GM23338 (cell line): ENCODE measurements at regions not wholly inside any gene's neighbourhood (a gene's known extent, or its start where the extent isn't known, plus 50 kb on each side); places are given as distances from the start of the nearest gene placed in this dataset.

Source experiments
- ATAC-seq: fragments of 200-7000 bp; cut with Tn5 transposase; 3 replicates; pipeline ENCODE4 v1.9.1; 2020
- DNase-seq: peaks from one replicate; pipeline ENCODE4 v3.0.0-alpha.2; 2015; ENCODE audit warnings: low spot score
- H2AFZ ChIP-seq: fragments of 200-600 bp; sonication (generic); 2 replicates; pipeline ENCODE4 v1.8.0; 2016; ENCODE audit warnings: antibody characterized with exemption, mild to moderate bottlenecking, moderate library complexity
- H3F3A ChIP-seq: fragments of 200-600 bp; sonication (generic); replicated peaks from 2 replicates; pipeline ENCODE4 v1.8.0; 2017; ENCODE audit warnings: antibody characterized with exemption, mixed run types, low read depth
- H3K27ac ChIP-seq: fragments of 200-600 bp; sonication (generic); 2 replicates; pipeline ENCODE4 v1.6.1; 2016; ENCODE audit warnings: low read depth
- H3K27me3 ChIP-seq: fragments of 200-600 bp; sonication (generic); 2 replicates; pipeline ENCODE4 v1.8.0; 2016; ENCODE audit warnings: mild to moderate bottlenecking, mixed run types, moderate library complexity; ENCODE audit not compliant: insufficient read depth
- H3K36me3 ChIP-seq: fragments of 200-600 bp; sonication (generic); 2 replicates; pipeline ENCODE4 v1.8.0; 2016; ENCODE audit warnings: mild to moderate bottlenecking; ENCODE audit not compliant: insufficient read depth
- H3K4me1 ChIP-seq: fragments of 200-600 bp; sonication (generic); 2 replicates; pipeline ENCODE4 v1.8.0; 2016; ENCODE audit warnings: mild to moderate bottlenecking, moderate library complexity; ENCODE audit not compliant: insufficient read depth
- H3K4me2 ChIP-seq: fragments of 200-600 bp; sonication (generic); 2 replicates; pipeline ENCODE4 v1.7.1; 2017; ENCODE audit warnings: mixed run types
- H3K4me3 ChIP-seq: fragments of 200-600 bp; sonication (generic); 2 replicates; pipeline ENCODE4 v1.6.1; 2016; ENCODE audit warnings: mixed run types
- H3K79me2 ChIP-seq: fragments of 200-600 bp; sonication (generic); replicated peaks from 2 replicates; pipeline ENCODE4 v1.8.0; 2017; ENCODE audit warnings: mild to moderate bottlenecking; ENCODE audit not compliant: insufficient read depth
- H3K9me2 ChIP-seq: fragments of 200-600 bp; sonication (generic); 2 replicates; pipeline ENCODE4 v1.8.0; 2017; ENCODE audit not compliant: insufficient read depth
- H4K20me1 ChIP-seq: fragments of 200-600 bp; sonication (generic); replicated peaks from 2 replicates; pipeline ENCODE4 v1.8.0; 2017; ENCODE audit warnings: mild to moderate bottlenecking; ENCODE audit not compliant: insufficient read depth
- H3K27ac Mint-ChIP-seq: 2 replicates; pipeline ENCODE4 v1.8.0; 2020; ENCODE audit warnings: inconsistent platforms, mild to moderate bottlenecking, moderate library complexity, mixed read lengths
- H3K27me3 Mint-ChIP-seq: 3 replicates; pipeline ENCODE4 v1.8.0; 2022; ENCODE audit warnings: low read depth, mild to moderate bottlenecking, moderate library complexity, mixed read lengths, inconsistent platforms; ENCODE audit not compliant: insufficient read depth, poor library complexity
- H3K36me3 Mint-ChIP-seq: 3 replicates; pipeline ENCODE4 v1.8.0; 2021; ENCODE audit warnings: low read depth, mild to moderate bottlenecking, inconsistent platforms, moderate library complexity, mixed read lengths
- H3K4me1 Mint-ChIP-seq: 3 replicates; pipeline ENCODE4 v1.8.0; 2020; ENCODE audit warnings: mild to moderate bottlenecking, inconsistent platforms, mixed read lengths
- H3K4me3 Mint-ChIP-seq: 3 replicates; pipeline ENCODE4 v1.8.0; 2021; ENCODE audit warnings: moderate library complexity, mild to moderate bottlenecking, inconsistent platforms, mixed read lengths
- H3K9me3 Mint-ChIP-seq: 3 replicates; pipeline ENCODE4 v1.8.0; 2020; ENCODE audit warnings: moderate library complexity, mild to moderate bottlenecking, inconsistent platforms, mixed read lengths
- CREB1 ChIP-seq: fragments of 250-450 bp; sonication (Bioruptor Pico); IDR thresholded peaks from 2 replicates; pipeline ENCODE4 v1.5.0; 2020; ENCODE audit warnings: low read depth, mild to moderate bottlenecking, moderate library complexity
- CTCF ChIP-seq, 2 experiments: fragments of 200-600 bp in 1 of 2; sonication (generic) in 1 of 2; conservative IDR thresholded peaks; 2 replicates each; pipeline versions ENCODE4 v1.5.1 to v1.6.1; 2016 to 2017; ENCODE audit warnings: antibody characterized with exemption in 2 of 2, low read depth in 2 of 2, mild to moderate bottlenecking in 2 of 2, moderate library complexity in 1 of 2
- EZH2 ChIP-seq: fragments of 200-600 bp; sonication (generic); IDR thresholded peaks from one replicate; pipeline ENCODE4 v1.8.0; 2017; ENCODE audit warnings: antibody characterized with exemption, mild to moderate bottlenecking, low read depth; ENCODE audit not compliant: unreplicated experiment
- EZH2phosphoT487 ChIP-seq: fragments of 200-600 bp; sonication (generic); IDR thresholded peaks from one replicate; pipeline ENCODE4 v1.8.1; 2018; ENCODE audit warnings: antibody characterized with exemption; ENCODE audit not compliant: unreplicated experiment
- JUNB ChIP-seq: IDR thresholded peaks from one replicate; pipeline ENCODE4 v1.6.1; 2016; ENCODE audit warnings: antibody characterized with exemption; ENCODE audit not compliant: unreplicated experiment
- NANOG ChIP-seq: IDR thresholded peaks from 2 replicates; pipeline ENCODE4 v1.6.1; 2016; ENCODE audit warnings: antibody characterized with exemption, borderline replicate concordance
- POLR2AphosphoS5 ChIP-seq: IDR thresholded peaks from 2 replicates; pipeline ENCODE4 v1.6.1; 2016; ENCODE audit warnings: antibody characterized with exemption, low read depth
- REST ChIP-seq: IDR thresholded peaks from one replicate; pipeline ENCODE4 v1.6.1; 2018; ENCODE audit warnings: antibody characterized with exemption; ENCODE audit not compliant: unreplicated experiment
- STAT1 ChIP-seq: IDR thresholded peaks from one replicate; pipeline ENCODE4 v1.6.1; 2016; ENCODE audit warnings: antibody characterized with exemption; ENCODE audit not compliant: unreplicated experiment
- ZNF114 ChIP-seq: fragments of 250-450 bp; sonication (Bioruptor Pico); IDR thresholded peaks from 2 replicates; pipeline ENCODE4 v1.5.0; 2020; ENCODE audit warnings: mild to moderate bottlenecking, moderate library complexity
- ZNF331 ChIP-seq: fragments of 250-450 bp; sonication (Bioruptor Pico); IDR thresholded peaks from 2 replicates; pipeline ENCODE4 v1.5.0; 2020; ENCODE audit warnings: low read depth, mild to moderate bottlenecking, moderate library complexity
- TF ChIP-seq, protein P1 (sequence below): fragments of 250-450 bp; sonication (Bioruptor Pico); IDR thresholded peaks from 2 replicates; pipeline ENCODE4 v1.5.0; 2020; ENCODE audit warnings: mild to moderate bottlenecking, moderate library complexity
- TF ChIP-seq, protein P2 (sequence below): IDR thresholded peaks from 2 replicates; pipeline ENCODE4 v1.6.1; 2016; ENCODE audit warnings: antibody characterized with exemption

DNA sequence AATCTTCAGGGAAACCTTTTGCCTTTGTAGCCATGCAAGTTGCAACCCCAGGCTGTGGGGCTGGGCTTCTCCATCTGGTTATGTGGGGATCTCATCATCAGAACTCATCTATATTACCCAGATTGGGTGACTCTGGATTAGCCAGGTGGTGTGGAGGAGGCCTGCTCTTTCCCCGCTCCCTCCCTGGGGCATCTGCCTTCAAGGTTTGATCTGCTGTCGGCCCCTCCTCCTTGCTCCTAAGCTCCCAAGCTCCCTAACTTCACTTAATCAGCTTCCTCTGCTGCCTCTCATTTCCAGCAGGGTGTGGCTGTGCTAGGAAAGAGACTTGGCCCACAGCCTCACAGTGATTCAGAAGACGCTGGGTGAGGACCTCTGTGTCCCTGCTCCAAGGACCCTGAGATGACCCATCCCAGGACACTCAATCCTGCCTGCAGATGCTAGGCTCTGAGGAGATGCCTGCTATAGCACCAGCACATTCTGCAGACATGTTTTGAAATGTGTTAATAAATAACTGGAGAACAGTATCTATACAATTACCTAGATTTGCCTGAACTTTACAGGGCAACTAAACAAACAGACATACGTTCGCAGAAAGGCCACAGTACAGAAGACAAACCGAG is 392.1 kb upstream of the PODXL start:
- Mint-ChIP-seq H3K36me3 (no peaks in the 10 kb centered on the region), H3K27me3 (peaks cover 23% of the 10 kb centered on the region), H3K9me3 (no peaks in the 10 kb centered on the region; the same call in 2 of the 3 replicates), H3K27ac (no peak overlapping the region), H3K4me3 (no peak overlapping the region), H3K4me1 (no peaks in the 10 kb centered on the region)
- Histone ChIP-seq H3K4me2 (no peak overlapping the region), H3K27ac (no peak overlapping the region), H3F3A (no peaks in the 10 kb centered on the region), H2AFZ (no peak overlapping the region), H3K4me1 (no peaks in the 10 kb centered on the region), H3K4me3 (no peak overlapping the region), H3K27me3 (peaks cover 11% of the 10 kb centered on the region), H3K9me2 (no peaks in the 10 kb centered on the region), H3K36me3 (no peaks in the 10 kb centered on the region), H3K79me2 (no peaks in the 10 kb centered on the region), H4K20me1 (no peaks in the 10 kb centered on the region)
- TF ChIP-seq, protein P1, sequence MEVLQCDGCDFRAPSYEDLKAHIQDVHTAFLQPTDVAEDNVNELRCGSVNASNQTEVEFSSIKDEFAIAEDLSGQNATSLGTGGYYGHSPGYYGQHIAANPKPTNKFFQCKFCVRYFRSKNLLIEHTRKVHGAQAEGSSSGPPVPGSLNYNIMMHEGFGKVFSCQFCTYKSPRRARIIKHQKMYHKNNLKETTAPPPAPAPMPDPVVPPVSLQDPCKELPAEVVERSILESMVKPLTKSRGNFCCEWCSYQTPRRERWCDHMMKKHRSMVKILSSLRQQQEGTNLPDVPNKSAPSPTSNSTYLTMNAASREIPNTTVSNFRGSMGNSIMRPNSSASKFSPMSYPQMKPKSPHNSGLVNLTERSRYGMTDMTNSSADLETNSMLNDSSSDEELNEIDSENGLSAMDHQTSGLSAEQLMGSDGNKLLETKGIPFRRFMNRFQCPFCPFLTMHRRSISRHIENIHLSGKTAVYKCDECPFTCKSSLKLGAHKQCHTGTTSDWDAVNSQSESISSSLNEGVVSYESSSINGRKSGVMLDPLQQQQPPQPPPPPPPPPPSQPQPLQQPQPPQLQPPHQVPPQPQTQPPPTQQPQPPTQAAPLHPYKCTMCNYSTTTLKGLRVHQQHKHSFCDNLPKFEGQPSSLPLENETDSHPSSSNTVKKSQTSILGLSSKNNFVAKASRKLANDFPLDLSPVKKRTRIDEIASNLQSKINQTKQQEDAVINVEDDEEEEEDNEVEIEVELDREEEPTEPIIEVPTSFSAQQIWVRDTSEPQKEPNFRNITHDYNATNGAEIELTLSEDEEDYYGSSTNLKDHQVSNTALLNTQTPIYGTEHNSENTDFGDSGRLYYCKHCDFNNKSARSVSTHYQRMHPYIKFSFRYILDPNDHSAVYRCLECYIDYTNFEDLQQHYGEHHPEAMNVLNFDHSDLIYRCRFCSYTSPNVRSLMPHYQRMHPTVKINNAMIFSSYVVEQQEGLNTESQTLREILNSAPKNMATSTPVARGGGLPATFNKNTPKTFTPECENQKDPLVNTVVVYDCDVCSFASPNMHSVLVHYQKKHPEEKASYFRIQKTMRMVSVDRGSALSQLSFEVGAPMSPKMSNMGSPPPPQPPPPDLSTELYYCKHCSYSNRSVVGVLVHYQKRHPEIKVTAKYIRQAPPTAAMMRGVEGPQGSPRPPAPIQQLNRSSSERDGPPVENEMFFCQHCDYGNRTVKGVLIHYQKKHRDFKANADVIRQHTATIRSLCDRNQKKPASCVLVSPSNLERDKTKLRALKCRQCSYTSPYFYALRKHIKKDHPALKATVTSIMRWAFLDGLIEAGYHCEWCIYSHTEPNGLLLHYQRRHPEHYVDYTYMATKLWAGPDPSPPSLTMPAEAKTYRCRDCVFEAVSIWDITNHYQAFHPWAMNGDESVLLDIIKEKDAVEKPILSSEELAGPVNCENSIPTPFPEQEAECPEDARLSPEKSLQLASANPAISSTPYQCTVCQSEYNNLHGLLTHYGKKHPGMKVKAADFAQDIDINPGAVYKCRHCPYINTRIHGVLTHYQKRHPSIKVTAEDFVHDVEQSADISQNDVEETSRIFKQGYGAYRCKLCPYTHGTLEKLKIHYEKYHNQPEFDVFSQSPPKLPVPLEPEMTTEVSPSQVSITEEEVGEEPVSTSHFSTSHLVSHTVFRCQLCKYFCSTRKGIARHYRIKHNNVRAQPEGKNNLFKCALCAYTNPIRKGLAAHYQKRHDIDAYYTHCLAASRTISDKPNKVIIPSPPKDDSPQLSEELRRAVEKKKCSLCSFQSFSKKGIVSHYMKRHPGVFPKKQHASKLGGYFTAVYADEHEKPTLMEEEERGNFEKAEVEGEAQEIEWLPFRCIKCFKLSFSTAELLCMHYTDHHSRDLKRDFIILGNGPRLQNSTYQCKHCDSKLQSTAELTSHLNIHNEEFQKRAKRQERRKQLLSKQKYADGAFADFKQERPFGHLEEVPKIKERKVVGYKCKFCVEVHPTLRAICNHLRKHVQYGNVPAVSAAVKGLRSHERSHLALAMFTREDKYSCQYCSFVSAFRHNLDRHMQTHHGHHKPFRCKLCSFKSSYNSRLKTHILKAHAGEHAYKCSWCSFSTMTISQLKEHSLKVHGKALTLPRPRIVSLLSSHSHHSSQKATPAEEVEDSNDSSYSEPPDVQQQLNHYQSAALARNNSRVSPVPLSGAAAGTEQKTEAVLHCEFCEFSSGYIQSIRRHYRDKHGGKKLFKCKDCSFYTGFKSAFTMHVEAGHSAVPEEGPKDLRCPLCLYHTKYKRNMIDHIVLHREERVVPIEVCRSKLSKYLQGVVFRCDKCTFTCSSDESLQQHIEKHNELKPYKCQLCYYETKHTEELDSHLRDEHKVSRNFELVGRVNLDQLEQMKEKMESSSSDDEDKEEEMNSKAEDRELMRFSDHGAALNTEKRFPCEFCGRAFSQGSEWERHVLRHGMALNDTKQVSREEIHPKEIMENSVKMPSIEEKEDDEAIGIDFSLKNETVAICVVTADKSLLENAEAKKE (CRISPR knock-in tag), result no peak
- TF ChIP-seq EZH2phosphoT487 (no peak), JUNB (no peak), EZH2 (no peak), ZNF331 (CRISPR knock-in tag) (no peak), POLR2AphosphoS5 (no peak), STAT1 (no peak), ZNF114 (CRISPR knock-in tag) (no peak), CREB1 (CRISPR knock-in tag) (no peak), CTCF (conservative IDR thresholded peaks at IDR 0.05; ENCODE audit: low read depth in 2 of 2) (no peak), REST (no peak), NANOG (no peak)
- TF ChIP-seq, protein P2, sequence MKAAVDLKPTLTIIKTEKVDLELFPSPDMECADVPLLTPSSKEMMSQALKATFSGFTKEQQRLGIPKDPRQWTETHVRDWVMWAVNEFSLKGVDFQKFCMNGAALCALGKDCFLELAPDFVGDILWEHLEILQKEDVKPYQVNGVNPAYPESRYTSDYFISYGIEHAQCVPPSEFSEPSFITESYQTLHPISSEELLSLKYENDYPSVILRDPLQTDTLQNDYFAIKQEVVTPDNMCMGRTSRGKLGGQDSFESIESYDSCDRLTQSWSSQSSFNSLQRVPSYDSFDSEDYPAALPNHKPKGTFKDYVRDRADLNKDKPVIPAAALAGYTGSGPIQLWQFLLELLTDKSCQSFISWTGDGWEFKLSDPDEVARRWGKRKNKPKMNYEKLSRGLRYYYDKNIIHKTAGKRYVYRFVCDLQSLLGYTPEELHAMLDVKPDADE, result no peak
- no peak for ATAC-seq
- DNase-seq, result no peak
